ENCODE measurements at regions not wholly inside any gene's neighbourhood (a gene's known extent, or its start where the extent isn't known, plus 50 kb on each side); places are given as distances from the start of the nearest gene placed in this dataset.

DNA sequence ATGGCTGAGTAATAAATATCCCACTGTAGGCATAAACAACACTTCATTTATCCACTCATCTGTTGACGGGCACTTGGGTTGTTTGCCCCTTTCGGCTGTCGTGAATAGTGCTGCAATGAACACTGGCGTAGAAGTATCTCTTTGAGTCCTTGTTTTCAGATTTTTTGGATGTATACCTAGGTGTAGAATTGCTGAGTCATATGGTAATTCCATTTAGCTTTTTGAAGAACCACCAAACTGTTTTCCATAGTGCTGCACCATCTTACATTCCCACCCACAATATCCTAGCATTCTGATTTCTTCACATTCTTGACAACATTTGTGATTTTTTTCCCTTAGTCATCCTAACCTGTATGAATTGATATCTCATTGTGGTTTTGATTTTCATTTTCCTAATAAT is 109.0 kb downstream of the NXNL2 start:
- TF ChIP-seq, protein P1, sequence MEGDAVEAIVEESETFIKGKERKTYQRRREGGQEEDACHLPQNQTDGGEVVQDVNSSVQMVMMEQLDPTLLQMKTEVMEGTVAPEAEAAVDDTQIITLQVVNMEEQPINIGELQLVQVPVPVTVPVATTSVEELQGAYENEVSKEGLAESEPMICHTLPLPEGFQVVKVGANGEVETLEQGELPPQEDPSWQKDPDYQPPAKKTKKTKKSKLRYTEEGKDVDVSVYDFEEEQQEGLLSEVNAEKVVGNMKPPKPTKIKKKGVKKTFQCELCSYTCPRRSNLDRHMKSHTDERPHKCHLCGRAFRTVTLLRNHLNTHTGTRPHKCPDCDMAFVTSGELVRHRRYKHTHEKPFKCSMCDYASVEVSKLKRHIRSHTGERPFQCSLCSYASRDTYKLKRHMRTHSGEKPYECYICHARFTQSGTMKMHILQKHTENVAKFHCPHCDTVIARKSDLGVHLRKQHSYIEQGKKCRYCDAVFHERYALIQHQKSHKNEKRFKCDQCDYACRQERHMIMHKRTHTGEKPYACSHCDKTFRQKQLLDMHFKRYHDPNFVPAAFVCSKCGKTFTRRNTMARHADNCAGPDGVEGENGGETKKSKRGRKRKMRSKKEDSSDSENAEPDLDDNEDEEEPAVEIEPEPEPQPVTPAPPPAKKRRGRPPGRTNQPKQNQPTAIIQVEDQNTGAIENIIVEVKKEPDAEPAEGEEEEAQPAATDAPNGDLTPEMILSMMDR (conservative IDR thresholded peaks at IDR 0.05), result no peak
- no peak overlapping the region for H3K4me3 Mint-ChIP-seq
- DNase-seq (ENCODE audit: low read depth, low spot score), result no peak
- no peaks in the 10 kb centered on the region for H3K27me3 Mint-ChIP-seq (ENCODE audit: low read depth)
- no peaks in the 10 kb centered on the region for H3K36me3 Mint-ChIP-seq (ENCODE audit: low read depth)
- no peak overlapping the region for H3K27ac Mint-ChIP-seq (ENCODE audit: unreplicated experiment)
- H3K4me1 Mint-ChIP-seq, result peaks cover 5% of the 10 kb centered on the region
- peaks cover 3% of the 10 kb centered on the region for H3K9me3 Mint-ChIP-seq

DNA sequence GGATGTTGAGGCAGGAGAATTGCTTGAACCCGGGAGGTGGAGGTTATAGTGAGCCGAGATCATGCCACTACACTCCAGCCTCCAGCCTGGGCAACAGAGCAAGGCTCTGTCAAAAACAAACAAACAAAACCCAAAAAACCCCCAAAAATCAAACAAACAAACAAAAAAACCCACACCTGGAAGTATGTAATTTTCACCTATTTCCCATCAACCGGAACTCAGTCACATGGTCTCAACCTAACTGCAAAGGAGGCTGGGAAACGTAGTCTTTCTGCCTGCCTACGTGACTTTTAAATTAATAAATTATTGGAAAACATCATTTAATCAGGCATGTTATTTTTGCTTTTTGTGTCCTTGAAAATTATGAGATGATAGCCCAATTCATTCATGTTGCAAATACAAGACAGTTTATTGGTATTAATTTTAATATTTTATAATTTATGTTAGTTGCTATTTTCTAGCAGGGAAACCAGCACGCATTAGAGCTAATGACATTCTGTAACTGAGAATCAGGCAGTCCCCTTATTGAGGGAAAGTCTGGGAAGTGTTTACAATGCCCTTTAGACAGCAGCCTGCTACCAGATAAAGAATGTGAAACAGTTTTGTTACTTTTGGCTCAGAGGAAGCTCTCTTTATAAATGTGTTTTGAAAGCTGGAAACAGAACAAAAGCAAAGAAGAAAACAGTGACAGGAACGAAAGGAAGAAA is 110.3 kb downstream of the NXNL2 start:
- peaks cover 3% of the 10 kb centered on the region for H3K9me3 Mint-ChIP-seq
- H3K27me3 Mint-ChIP-seq (ENCODE audit: low read depth), result no peaks in the 10 kb centered on the region
- peaks cover 5% of the 10 kb centered on the region for H3K4me1 Mint-ChIP-seq
- no peak overlapping the region for H3K27ac Mint-ChIP-seq (ENCODE audit: unreplicated experiment)
- TF ChIP-seq, protein P1 (conservative IDR thresholded peaks at IDR 0.05), result no peak
- H3K36me3 Mint-ChIP-seq (ENCODE audit: low read depth), result no peaks in the 10 kb centered on the region
- no peak overlapping the region for H3K4me3 Mint-ChIP-seq
- DNase-seq (ENCODE audit: low read depth, low spot score), result no peak

DNA sequence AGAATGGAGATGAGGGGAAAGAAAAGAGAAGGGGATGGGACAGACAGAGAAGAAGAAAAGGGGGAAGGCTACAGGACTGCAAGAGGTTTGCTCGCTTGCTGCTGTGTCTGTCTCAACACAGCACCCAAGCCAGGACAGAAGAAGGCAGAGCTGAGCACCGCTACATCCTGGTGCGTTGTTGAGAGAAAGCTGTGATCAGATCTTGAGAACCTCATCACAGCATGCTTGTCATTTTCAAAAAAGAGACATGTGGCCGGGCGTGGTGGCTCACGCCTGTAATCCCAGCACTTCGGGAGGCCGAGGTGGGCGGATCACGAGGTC is 110.9 kb downstream of the NXNL2 start:
- no peak for DNase-seq (ENCODE audit: low read depth, low spot score)
- Mint-ChIP-seq H3K4me3 (no peak overlapping the region), H3K27ac (ENCODE audit: unreplicated experiment) (no peak overlapping the region), H3K36me3 (ENCODE audit: low read depth) (no peaks in the 10 kb centered on the region), H3K27me3 (ENCODE audit: low read depth) (no peaks in the 10 kb centered on the region), H3K9me3 (peaks cover 3% of the 10 kb centered on the region), H3K4me1 (peaks cover 5% of the 10 kb centered on the region)
- TF ChIP-seq, protein P1 (conservative IDR thresholded peaks at IDR 0.05), result no peak

DNA sequence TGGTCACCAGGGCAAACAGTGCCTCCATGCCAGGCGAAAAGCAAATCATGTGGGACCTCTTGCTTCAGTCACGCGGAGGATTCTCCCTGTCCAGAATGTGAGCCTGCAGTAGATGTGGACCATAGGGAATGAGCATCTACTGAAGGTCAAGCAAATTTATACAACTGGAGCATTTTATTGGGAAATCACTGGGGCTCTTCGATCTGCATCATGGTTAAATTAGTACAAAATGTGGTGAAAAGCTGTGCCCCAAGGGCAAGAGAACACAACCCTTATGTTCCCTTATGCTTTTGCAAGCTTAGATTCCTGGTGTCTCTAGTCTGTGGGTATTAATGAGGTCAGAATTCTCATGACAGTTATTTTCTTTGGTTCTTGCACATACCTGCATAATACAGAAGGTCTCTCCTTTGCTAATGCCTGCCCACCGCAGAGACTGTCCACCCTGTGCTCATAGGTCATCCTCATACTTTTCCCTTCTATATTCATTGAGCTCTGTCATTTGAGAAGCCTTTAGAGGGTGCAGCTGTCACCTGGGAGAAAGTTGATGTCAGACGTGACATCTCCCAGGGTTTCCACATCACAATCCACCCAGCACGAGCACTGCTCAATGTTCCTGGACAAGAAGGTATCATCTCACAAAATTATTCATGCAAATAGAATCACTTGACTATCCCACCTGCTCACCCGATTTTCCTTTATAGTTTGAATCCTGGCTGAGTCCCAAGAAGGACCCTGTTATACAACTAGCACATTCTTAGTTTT is 111.7 kb downstream of the NXNL2 start:
- TF ChIP-seq, protein P1 (conservative IDR thresholded peaks at IDR 0.05), result no peak
- Mint-ChIP-seq H3K4me3 (no peak overlapping the region), H3K27ac (ENCODE audit: unreplicated experiment) (no peak overlapping the region), H3K4me1 (peaks cover 5% of the 10 kb centered on the region), H3K27me3 (ENCODE audit: low read depth) (no peaks in the 10 kb centered on the region), H3K36me3 (ENCODE audit: low read depth) (no peaks in the 10 kb centered on the region), H3K9me3 (peaks cover 3% of the 10 kb centered on the region)
- DNase-seq (ENCODE audit: low read depth, low spot score), result no peak

DNA sequence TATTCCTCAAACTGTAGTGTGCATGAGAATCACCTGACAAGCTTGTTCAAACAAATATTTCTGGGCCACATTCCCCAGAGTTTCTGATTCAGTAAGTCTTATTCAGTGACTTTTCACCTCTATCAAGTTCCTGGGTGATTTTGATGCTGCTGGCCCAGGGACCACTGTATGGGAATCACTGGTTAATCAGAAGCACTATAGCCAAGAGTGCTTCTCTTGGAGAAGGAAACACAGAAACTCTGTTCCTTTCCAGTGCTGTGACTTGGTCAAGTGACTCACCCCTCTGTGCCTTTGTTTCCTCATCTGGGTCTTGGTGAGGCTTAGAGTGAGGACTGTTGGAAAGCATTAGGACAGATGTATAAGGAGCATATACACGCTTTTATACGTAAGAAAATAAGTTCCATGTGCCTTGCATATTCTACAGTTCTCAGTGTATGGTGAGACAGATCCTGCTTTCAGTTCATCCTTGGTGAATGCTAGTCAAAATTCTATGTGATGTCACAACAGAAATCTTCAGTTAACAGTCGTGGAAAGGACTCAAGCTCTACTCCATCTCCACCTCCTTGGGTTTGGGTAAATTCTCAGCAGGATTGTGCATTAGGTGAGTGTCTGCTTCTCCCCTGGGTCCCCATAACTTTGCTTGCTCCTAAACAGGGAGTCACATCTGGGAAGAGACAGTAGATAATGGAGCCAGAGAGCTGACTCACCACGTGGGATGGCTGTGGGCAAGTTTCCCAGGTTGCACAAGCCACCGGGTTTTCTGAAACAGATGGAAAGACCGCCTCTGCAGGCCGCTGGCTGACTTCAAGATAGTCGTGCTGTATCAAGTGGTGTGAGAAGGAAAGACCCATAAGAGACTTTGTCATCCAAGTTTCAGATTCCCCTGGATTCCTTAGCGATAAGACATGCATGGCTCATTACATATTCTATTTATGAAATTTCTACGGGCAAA is 117.0 kb downstream of the NXNL2 start:
- TF ChIP-seq, protein P1 (conservative IDR thresholded peaks at IDR 0.05), result no peak
- Mint-ChIP-seq H3K27me3 (ENCODE audit: low read depth) (peaks cover 6% of the 10 kb centered on the region), H3K36me3 (ENCODE audit: low read depth) (no peaks in the 10 kb centered on the region), H3K4me3 (no peak overlapping the region), H3K4me1 (no peaks in the 10 kb centered on the region), H3K27ac (ENCODE audit: unreplicated experiment) (no peak overlapping the region), H3K9me3 (no peaks in the 10 kb centered on the region)
- no peak for DNase-seq (ENCODE audit: low read depth, low spot score)
